Retinal pigment epithelial cell (primary cell): ENCODE measurements at regions not wholly inside any gene's neighbourhood (a gene's known extent, or its start where the extent isn't known, plus 50 kb on each side); places are given as distances from the start of the nearest gene placed in this dataset.

Source experiments
- DNase-seq: peaks from one replicate; pipeline ENCODE4 v3.0.0-alpha.2; 2010; ENCODE audit warnings: low read depth
- H3K4me3 ChIP-seq: 2 replicates; pipeline ENCODE4 v1.5.1; 2011; ENCODE audit warnings: mild to moderate bottlenecking, low read length, control low read depth, moderate library complexity
- TF ChIP-seq, protein P1 (sequence below): conservative IDR thresholded peaks from 2 replicates; pipeline ENCODE4 v1.5.1; 2011; ENCODE audit warnings: low read depth, low read length, control low read depth, inconsistent platforms

DNA sequence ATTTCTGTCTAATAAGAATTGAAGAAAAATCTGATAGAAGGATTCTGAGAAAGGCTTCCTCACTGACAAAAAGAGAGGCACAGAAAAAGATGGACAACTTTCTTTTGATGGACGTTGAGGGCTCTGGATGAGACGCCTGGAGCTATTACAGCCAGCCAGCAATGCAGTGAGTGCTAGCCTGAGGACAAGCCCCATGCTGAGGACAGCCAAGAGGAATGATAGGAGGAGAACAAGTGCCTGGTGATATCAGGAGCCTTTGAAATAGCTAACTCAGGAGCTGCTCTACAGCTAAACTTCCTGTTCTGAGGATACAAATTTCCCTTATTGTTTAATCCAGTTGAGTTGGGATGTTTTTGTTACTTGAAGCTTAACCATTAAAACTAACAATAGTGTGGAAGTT is 212.3 kb downstream of the COG6 start:
- TF ChIP-seq, protein P1, sequence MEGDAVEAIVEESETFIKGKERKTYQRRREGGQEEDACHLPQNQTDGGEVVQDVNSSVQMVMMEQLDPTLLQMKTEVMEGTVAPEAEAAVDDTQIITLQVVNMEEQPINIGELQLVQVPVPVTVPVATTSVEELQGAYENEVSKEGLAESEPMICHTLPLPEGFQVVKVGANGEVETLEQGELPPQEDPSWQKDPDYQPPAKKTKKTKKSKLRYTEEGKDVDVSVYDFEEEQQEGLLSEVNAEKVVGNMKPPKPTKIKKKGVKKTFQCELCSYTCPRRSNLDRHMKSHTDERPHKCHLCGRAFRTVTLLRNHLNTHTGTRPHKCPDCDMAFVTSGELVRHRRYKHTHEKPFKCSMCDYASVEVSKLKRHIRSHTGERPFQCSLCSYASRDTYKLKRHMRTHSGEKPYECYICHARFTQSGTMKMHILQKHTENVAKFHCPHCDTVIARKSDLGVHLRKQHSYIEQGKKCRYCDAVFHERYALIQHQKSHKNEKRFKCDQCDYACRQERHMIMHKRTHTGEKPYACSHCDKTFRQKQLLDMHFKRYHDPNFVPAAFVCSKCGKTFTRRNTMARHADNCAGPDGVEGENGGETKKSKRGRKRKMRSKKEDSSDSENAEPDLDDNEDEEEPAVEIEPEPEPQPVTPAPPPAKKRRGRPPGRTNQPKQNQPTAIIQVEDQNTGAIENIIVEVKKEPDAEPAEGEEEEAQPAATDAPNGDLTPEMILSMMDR = no peak
- no peak for DNase-seq
- no peak overlapping the region for H3K4me3 ChIP-seq

DNA sequence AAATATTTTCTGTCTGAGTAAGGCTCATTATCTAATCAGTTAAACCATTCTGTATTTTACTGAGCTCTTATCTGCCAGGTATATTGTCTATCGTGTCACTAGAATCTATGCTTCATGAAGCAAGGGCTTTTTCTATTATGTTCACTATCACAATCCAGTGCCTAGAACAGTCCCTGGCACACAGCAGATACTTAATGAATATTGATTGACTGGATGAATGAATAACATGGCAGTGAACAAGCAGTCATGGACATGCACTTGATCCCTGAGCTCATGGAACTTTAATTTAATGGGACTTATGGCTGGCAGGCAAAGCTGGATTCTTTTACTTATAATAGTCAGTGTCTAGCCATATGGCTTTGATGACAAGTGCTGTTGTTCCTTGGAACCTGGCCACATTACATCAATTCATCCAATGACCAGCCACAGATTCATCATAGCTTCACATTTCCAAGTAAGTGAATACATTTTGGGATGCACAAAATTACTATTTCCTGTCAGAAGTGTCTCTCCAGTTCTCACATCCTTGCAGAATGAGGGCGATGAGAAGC is 214.8 kb downstream of the COG6 start:
- TF ChIP-seq, protein P1 = no peak
- DNase-seq = no peak

DNA sequence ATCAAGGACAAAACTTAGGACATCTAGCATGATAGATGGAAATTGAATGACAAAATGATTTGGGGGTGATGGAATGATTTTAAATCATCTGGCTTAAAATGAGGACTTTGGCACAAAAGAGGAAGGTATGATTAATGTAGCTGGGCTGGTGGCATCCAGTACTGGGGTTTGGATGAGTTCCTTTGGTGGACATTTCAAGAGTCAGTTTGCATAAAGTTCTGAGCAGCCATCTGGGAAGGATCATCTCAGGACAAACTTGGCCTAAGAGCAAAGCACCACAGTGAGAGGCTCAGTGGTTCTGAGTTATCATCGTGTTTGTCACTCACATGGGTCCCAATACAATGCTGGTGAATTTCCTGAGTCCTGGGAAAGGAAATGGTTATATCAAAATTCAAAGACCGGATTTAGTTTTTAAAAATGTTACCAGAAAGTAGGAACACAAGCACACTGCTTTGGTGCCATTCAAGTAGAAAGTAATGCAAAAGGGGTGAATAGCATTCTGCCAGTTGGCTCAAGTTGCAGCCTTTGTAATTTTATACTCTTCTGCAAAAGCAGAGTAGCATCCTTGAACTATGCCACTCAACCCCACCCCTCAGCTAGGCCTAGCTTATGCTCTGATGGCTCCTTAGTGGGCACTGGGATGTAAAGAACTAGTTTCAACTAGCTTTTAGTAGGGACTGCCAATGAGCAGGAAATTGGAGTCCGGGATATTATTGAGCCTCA is 219.0 kb downstream of the COG6 start:
- no peak for DNase-seq
- TF ChIP-seq, protein P1 = no peak
- no peak overlapping the region for H3K4me3 ChIP-seq

More for the DNA sequence above, 214.8 kb downstream of the COG6 start:
- H3K4me3 ChIP-seq = no peak overlapping the region

DNA sequence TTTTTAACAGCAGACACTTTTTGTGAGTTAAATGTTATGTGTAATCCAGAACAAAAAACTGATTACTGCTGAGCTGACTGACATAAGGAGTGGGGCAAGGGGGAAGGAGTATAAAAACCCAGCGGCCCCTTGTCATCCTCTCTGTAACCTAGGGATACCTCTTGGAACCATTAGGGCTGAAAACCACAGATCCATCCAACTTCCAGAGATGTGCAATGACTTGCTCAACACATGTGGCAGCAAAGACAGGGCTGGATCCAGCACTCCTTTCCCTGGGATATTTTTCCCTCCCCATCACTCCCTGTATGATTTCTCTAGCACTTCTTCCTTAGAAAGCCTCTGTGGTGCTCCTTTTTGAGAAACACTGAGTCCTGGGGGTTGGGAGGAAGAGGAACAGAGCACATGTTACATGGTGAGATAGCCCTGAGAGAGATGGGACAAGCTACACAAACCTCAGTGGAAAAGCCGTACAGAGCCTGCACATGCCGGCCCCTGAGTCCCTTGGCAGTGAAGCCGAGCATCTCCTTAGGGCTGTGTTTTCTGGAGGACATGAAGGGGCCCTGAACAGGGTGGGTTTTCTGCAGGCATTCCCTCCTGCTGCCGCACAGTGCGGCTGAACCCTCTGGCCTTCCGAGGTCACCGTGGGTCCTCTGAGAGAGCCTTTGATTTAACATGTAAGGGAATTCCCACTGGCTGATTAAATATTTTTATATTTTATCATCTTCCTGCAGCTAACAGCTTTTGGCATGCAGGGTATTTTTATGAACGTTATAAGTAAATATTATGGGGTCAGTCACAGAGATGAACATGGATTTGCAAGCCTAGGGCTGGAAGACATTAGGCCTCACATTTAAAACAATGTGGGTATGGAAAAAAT is 219.9 kb downstream of the COG6 start:
- DNase-seq = no peak
- no peak overlapping the region for H3K4me3 ChIP-seq
- TF ChIP-seq, protein P1 = no peak

DNA sequence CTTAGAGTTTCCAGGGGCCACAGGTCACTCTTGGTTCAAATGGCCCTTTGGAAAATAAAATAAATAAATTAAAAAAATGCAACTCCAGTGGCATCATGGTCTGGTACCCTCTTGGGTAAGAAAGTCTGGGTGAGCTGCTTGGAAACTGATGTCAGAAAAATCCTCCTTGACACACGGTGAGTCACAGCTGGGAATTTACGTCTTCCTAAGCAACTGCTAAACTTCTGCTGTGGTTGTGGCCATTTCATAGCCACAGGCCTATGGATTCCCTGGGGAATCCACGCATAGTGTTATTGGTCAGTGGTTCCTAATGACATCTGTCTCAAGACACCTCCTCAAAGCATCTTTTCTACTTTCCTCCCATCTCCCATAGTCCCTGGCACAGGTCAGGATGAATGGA is 220.8 kb downstream of the COG6 start:
- DNase-seq = peak; percentile 39

DNA sequence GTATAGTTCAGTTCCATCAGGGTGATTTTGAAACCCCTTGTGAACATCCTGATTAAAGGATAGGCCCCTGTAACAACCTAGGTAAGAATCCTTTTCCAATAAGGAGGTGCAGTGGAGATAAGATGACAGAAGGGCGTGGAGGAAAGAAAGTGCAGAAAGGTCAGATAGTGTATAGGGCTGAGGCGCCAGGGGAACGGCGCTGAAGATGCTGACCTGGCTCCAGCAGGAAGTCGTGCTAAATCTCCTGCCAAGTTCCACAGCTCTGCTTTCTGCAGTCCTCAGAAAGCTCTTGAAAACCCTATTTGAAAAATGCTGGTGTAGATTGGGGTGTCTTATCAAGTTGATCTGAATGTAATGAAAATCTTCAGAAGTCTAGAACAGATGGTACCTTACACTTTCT is 221.7 kb downstream of the COG6 start:
- TF ChIP-seq, protein P1 = no peak
- no peak for DNase-seq
- no peak overlapping the region for H3K4me3 ChIP-seq

More for the DNA sequence above, 220.8 kb downstream of the COG6 start:
- TF ChIP-seq, protein P1 = no peak
- no peak overlapping the region for H3K4me3 ChIP-seq
